GM12878 (cell line): ENCODE measurements at regions not wholly inside any gene's neighbourhood (a gene's known extent, or its start where the extent isn't known, plus 50 kb on each side); places are given as distances from the start of the nearest gene placed in this dataset.
A peak's percentile ranks its signal among the peaks of the same experiment; 100 is the strongest.
"Not testable (repeated sequence)": the region's sequence is repeated elsewhere in the genome, so short reads cannot be mapped to it uniquely, and the experiment has no call there.

Source experiments
- ATAC-seq: fragments of 200-7000 bp; cut with Tn5 transposase; 3 replicates; pipeline ENCODE4 v1.9.1; 2020; ENCODE audit warnings: mild to moderate bottlenecking, moderate library complexity
- BruUV-seq: library from RNA; stranded (reverse); fragments of 400-500 nt; replicated peaks from 2 replicates; lab custom pipeline; 2021; lab: Mats Ljungman, UMichigan
- CTCF ChIA-PET: fragments of 300-600 bp; sonication (Branson Sonifier 250); formaldehyde crosslinking; extraction: SDS; loops from one replicate; lab custom pipeline; 2021; ENCODE audit warnings: inconsistent platforms; lab: Yijun Ruan, JAX
- POLR2A ChIA-PET: fragments of 350-600 bp; formaldehyde crosslinking; extraction: SDS; loops from one replicate; lab custom pipeline; 2021; ENCODE audit warnings: inconsistent platforms; lab: Charles Lee
- RAD21 ChIA-PET: fragments of 300-600 bp; sonication (Branson Sonifier 250); formaldehyde crosslinking; loops from one replicate; lab custom pipeline; 2023; ENCODE audit warnings: antibody characterized with exemption; ENCODE audit not compliant: unreplicated experiment; lab: Charles Lee
- SMC1A ChIA-PET: fragments of 300-600 bp; sonication (Branson Sonifier 250); formaldehyde crosslinking; loops from one replicate; lab custom pipeline; 2023; ENCODE audit not compliant: unreplicated experiment, uncharacterized antibody; lab: Charles Lee
- DNase-seq: peaks from one replicate; pipeline ENCODE4 v3.0.0-alpha.2; 2011; ENCODE audit warnings: low read depth, low spot score
- FAIRE-seq: peaks from 3 replicates; lab custom pipeline; 2011; peaks lifted over from hg19 to GRCh38; lab: Jason Lieb, UNC
- H2AFZ ChIP-seq: 2 replicates; pipeline ENCODE4 v1.6.0; 2011; ENCODE audit warnings: low read depth, low read length, control low read depth; ENCODE audit not compliant: control insufficient read depth
- H3K27ac ChIP-seq: 2 replicates; pipeline ENCODE4 v1.5.1; 2011; ENCODE audit warnings: control low read depth; ENCODE audit not compliant: control insufficient read depth, insufficient read depth
- H3K27me3 ChIP-seq, 2 experiments: replicated peaks in 1 of 2; 2 replicates each; pipeline versions ENCODE4 v1.6.0 to v1.6.1; 2011; ENCODE audit warnings: low read length in 1 of 2; ENCODE audit not compliant: control insufficient read depth in 2 of 2, insufficient read depth in 2 of 2
- H3K36me3 ChIP-seq, 2 experiments: 2 replicates each; pipeline ENCODE4 v1.5.1; 2011; ENCODE audit warnings: low read length in 1 of 2; ENCODE audit not compliant: control insufficient read depth in 2 of 2, insufficient read depth in 2 of 2
- H3K4me1 ChIP-seq: 2 replicates; pipeline ENCODE4 v1.6.1; 2011; ENCODE audit warnings: mild to moderate bottlenecking, low read length, moderate library complexity, mixed read lengths; ENCODE audit not compliant: control insufficient read depth, insufficient read depth
- H3K4me2 ChIP-seq: 2 replicates; pipeline ENCODE4 v1.6.0; 2011; ENCODE audit warnings: control low read depth; ENCODE audit not compliant: control insufficient read depth, insufficient read depth
- H3K4me3 ChIP-seq: fragments of 200-600 bp; sonication (generic); 2 replicates; pipeline ENCODE4 v1.5.1; 2016
- H3K79me2 ChIP-seq: 2 replicates; pipeline ENCODE4 v1.6.0; 2011; ENCODE audit warnings: low read length; ENCODE audit not compliant: control insufficient read depth, insufficient read depth
- H3K9ac ChIP-seq: 2 replicates; pipeline ENCODE4 v1.8.0; 2011; ENCODE audit warnings: low read length, control low read depth, mixed read lengths; ENCODE audit not compliant: control insufficient read depth, insufficient read depth
- H3K9me3 ChIP-seq: replicated peaks from 3 replicates; pipeline ENCODE4 v1.5.1; 2011; ENCODE audit warnings: mild to moderate bottlenecking, low read length; ENCODE audit not compliant: control insufficient read depth, insufficient read depth
- H4K20me1 ChIP-seq: 2 replicates; pipeline ENCODE4 v1.6.0; 2011; ENCODE audit not compliant: control insufficient read depth, insufficient read depth
- BHLHE40 ChIP-seq, 2 experiments: fragments of 450-650 bp in 1 of 2; IDR thresholded peaks; 2 replicates each; pipeline ENCODE4 v1.6.1; 2011 to 2017; ENCODE audit warnings: low read depth in 2 of 2, borderline replicate concordance in 1 of 2, improper control_type of control experiment in 1 of 2, low read length in 1 of 2, mild to moderate bottlenecking in 1 of 2
- DPF2 ChIP-seq: fragments of 450-650 bp; IDR thresholded peaks from 2 replicates; pipeline ENCODE4 v1.6.1; 2017; ENCODE audit warnings: mild to moderate bottlenecking
- HDGF ChIP-seq: fragments of 450-650 bp; IDR thresholded peaks from 2 replicates; pipeline ENCODE4 v1.6.1; 2016; ENCODE audit warnings: antibody characterized with exemption
- NFYB ChIP-seq: IDR thresholded peaks from 2 replicates; pipeline ENCODE4 v1.6.1; 2011; ENCODE audit warnings: low read depth, mild to moderate bottlenecking, low read length, improper control_type of control experiment, moderate library complexity; ENCODE audit not compliant: insufficient read depth
- SP1 ChIP-seq: IDR thresholded peaks from one replicate; pipeline ENCODE4 v1.6.1; 2011; ENCODE audit warnings: low read depth, low read length
- SPI1 ChIP-seq: IDR thresholded peaks from 2 replicates; pipeline ENCODE4 v1.6.1; 2011; ENCODE audit warnings: low read depth, mild to moderate bottlenecking, low read length, moderate library complexity, borderline replicate concordance; ENCODE audit not compliant: insufficient read depth
- ZNF622 ChIP-seq: fragments of 450-650 bp; IDR thresholded peaks from 2 replicates; pipeline ENCODE4 v1.6.1; 2017; ENCODE audit warnings: mild to moderate bottlenecking, inconsistent platforms
- WGBS: methylation state at CpG from one replicate; pipeline ENCODE4 v1.1.6; 2016; ENCODE audit warnings: low lambda C conversion rate; ENCODE audit not compliant: insufficient replicate concordance, insufficient coverage; ENCODE audit errors: missing lambda C conversion rate; 5-methylcytosine and 5-hydroxymethylcytosine counted together
- in situ Hi-C: fragments of 300-500 bp; cut with MboI; formaldehyde crosslinking; loops from 9 replicates; pipeline ENCODE4 v1.14.3; 2018; ENCODE audit warnings: mixed read lengths
- intact Hi-C: fragments of 100-400 bp; cut with micrococcal nuclease; formaldehyde crosslinking; loops from one replicate; pipeline ENCODE4 v1.14.2; 2022; ENCODE audit not compliant: unreplicated experiment
- TF ChIP-seq, protein P1 (sequence below): IDR thresholded peaks from 2 replicates; pipeline ENCODE4 v1.6.1; 2011; ENCODE audit warnings: mild to moderate bottlenecking, low read depth, low read length, moderate library complexity; ENCODE audit not compliant: insufficient replicate concordance
- TF ChIP-seq, protein P2 (sequence below): fragments of 450-650 bp; IDR thresholded peaks from 2 replicates; pipeline ENCODE4 v1.6.1; 2016; ENCODE audit warnings: mild to moderate bottlenecking
- TF ChIP-seq, protein P3 (sequence below): fragments of 450-650 bp; IDR thresholded peaks from 2 replicates; pipeline ENCODE4 v1.6.1; 2014; ENCODE audit warnings: mild to moderate bottlenecking

DNA sequence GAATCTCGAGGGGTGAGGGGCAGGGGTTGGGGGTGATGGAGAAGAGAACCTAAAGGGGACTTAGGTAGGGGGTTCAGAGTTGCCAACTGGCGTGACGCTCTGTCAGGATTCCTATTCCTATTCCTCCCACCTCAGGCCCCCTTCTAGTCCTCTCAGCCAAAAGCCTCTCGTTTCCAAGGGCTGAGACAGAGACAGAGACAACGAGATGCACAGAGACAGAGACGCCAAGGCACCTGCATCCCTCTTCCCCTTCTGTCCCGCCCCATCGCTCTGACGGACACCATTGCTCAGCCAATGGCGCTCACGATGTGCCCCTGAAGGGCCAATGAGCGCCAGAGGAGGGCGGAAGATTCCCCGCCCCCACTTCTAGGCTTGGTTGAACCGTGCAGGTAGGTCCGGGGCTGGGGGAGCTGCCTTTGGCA lies 129.5 kb upstream of the PLEKHM1 start:
- BruUV-seq, H3K36me3 ChIP-seq, DNase-seq, POLR2A ChIA-PET, H3K9ac ChIP-seq, H3K9me3 ChIP-seq, SMC1A ChIA-PET, RAD21 ChIA-PET, H3K79me2 ChIP-seq, H3K27ac ChIP-seq, intact Hi-C loops, H3K4me1 ChIP-seq, CTCF ChIA-PET, H3K27me3 ChIP-seq, H4K20me1 ChIP-seq: not testable (repeated sequence)
- H2AFZ ChIP-seq: peak overlapping the region; percentile 85
- WGBS: under 1% methylated on average over 14 of the region's 16 CpGs
- peak; percentile 100 for ATAC-seq
- in situ Hi-C loops: loop anchor here (25.0 kb wide), 1 partner anchor 358 kb away; the partner anchor contains the start of gene SPATA32
- H3K4me3 ChIP-seq: peak overlapping the region; percentile 41; the same call in 1 of the 2 replicates
- 0 out of 2 replicates have a peak overlapping the region, but pooled peaks have one; percentile 42 for H3K4me2 ChIP-seq
- TF ChIP-seq HDGF (0 out of 2 replicates have a peak, but pooled peaks have one; percentile 37), ZNF622 (peak; percentile 74), BHLHE40 (IDR thresholded peaks at IDR 0.05; ENCODE audit: borderline replicate concordance in 1 of 2, low read depth in 2 of 2, low read length in 1 of 2) (0 out of 4 replicates have a peak, but pooled peaks of 1 of the 2 experiments have one; percentile 5), SPI1 (0 out of 2 replicates have a peak, but pooled peaks have one; percentile 16), NFYB (peak; percentile 49; the same call in 1 of the 2 replicates), SP1 (peak; percentile 56), DPF2 (peak; percentile 62; the same call in 1 of the 2 replicates)
- TF ChIP-seq, protein P1, sequence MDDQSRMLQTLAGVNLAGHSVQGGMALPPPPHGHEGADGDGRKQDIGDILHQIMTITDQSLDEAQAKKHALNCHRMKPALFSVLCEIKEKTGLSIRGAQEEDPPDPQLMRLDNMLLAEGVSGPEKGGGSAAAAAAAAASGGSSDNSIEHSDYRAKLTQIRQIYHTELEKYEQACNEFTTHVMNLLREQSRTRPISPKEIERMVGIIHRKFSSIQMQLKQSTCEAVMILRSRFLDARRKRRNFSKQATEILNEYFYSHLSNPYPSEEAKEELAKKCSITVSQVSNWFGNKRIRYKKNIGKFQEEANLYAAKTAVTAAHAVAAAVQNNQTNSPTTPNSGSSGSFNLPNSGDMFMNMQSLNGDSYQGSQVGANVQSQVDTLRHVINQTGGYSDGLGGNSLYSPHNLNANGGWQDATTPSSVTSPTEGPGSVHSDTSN: peak; percentile 79
- TF ChIP-seq, protein P2, sequence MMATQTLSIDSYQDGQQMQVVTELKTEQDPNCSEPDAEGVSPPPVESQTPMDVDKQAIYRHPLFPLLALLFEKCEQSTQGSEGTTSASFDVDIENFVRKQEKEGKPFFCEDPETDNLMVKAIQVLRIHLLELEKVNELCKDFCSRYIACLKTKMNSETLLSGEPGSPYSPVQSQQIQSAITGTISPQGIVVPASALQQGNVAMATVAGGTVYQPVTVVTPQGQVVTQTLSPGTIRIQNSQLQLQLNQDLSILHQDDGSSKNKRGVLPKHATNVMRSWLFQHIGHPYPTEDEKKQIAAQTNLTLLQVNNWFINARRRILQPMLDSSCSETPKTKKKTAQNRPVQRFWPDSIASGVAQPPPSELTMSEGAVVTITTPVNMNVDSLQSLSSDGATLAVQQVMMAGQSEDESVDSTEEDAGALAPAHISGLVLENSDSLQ: peak; percentile 98
- TF ChIP-seq, protein P3, sequence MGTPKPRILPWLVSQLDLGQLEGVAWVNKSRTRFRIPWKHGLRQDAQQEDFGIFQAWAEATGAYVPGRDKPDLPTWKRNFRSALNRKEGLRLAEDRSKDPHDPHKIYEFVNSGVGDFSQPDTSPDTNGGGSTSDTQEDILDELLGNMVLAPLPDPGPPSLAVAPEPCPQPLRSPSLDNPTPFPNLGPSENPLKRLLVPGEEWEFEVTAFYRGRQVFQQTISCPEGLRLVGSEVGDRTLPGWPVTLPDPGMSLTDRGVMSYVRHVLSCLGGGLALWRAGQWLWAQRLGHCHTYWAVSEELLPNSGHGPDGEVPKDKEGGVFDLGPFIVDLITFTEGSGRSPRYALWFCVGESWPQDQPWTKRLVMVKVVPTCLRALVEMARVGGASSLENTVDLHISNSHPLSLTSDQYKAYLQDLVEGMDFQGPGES: peak; percentile 48; the same call in 1 of the 2 replicates
- peak; percentile 91 for FAIRE-seq
